Endothelial cell of umbilical vein (primary cell): ENCODE measurements at regions not wholly inside any gene's neighbourhood (a gene's known extent, or its start where the extent isn't known, plus 50 kb on each side); places are given as distances from the start of the nearest gene placed in this dataset.

Source experiments
- CTCF ChIP-seq, 2 donors: IDR thresholded peaks; 1 replicate in 1 of 2; 2 replicates in 1 of 2; pipeline ENCODE4 v1.5.1; 2011; ENCODE audit warnings: low read length in 2 of 2, mild to moderate bottlenecking in 2 of 2, moderate library complexity in 2 of 2, control low read depth in 1 of 2, inconsistent platforms in 1 of 2, low read depth in 1 of 2; ENCODE audit not compliant: insufficient read depth in 1 of 2; ENCODE audit errors: extremely low read depth in 1 of 2
- EZH2 ChIP-seq: IDR thresholded peaks from 2 replicates; pipeline ENCODE4 v1.6.1; 2012; ENCODE audit warnings: borderline replicate concordance, low read depth, mild to moderate bottlenecking, moderate library complexity, low read length, inconsistent platforms; ENCODE audit not compliant: severe bottlenecking
- FOS ChIP-seq: IDR thresholded peaks from 2 replicates; pipeline ENCODE4 v1.6.1; 2011; ENCODE audit warnings: mild to moderate bottlenecking, low read length, moderate library complexity, borderline replicate concordance; ENCODE audit not compliant: insufficient read depth
- GATA2 ChIP-seq: IDR thresholded peaks from 2 replicates; pipeline ENCODE4 v1.7.0; 2011; ENCODE audit warnings: low read depth, mild to moderate bottlenecking, moderate library complexity, mixed read lengths, low read length; ENCODE audit not compliant: insufficient read length, insufficient read depth
- JUN ChIP-seq: IDR thresholded peaks from 2 replicates; pipeline ENCODE4 v1.6.1; 2011; ENCODE audit warnings: borderline replicate concordance, low read depth; ENCODE audit not compliant: insufficient read length, insufficient read depth
- MAX ChIP-seq: IDR thresholded peaks from 2 replicates; pipeline ENCODE4 v1.6.1; 2011; ENCODE audit not compliant: insufficient read depth, insufficient read length
- MYC ChIP-seq: IDR thresholded peaks from one replicate; pipeline ENCODE4 v1.6.1; 2011; ENCODE audit warnings: mild to moderate bottlenecking, low read depth, low read length
- POLR2A ChIP-seq: IDR thresholded peaks from 2 replicates; pipeline ENCODE4 v1.6.1; 2012; ENCODE audit warnings: low read depth, mild to moderate bottlenecking, control low read depth, low read length
- POLR2AphosphoS5 ChIP-seq: IDR thresholded peaks from 2 replicates; pipeline ENCODE4 v1.6.1; 2012; ENCODE audit warnings: low read depth, mild to moderate bottlenecking, control low read depth, low read length, moderate library complexity; ENCODE audit not compliant: insufficient read depth

- TF ChIP-seq CTCF (IDR thresholded peaks at IDR 0.05; ENCODE audit: extremely low read depth in 1 of 2, insufficient read depth in 1 of 2, low read depth in 1 of 2, low read length in 2 of 2) (no peak), EZH2 (no peak), MAX (no peak), GATA2 (no peak), POLR2AphosphoS5 (no peak), POLR2A (no peak), FOS (no peak), MYC (no peak), JUN (no peak)
These were observed 448.0 kb upstream of the SEMA3A start for GRCh38 chr7:84642611-84643010.
